ENCODE measurements at regions not wholly inside any gene's neighbourhood (a gene's known extent, or its start where the extent isn't known, plus 50 kb on each side); places are given as distances from the start of the nearest gene placed in this dataset.
"Not testable (repeated sequence)": the region's sequence is repeated elsewhere in the genome, so short reads cannot be mapped to it uniquely, and the experiment has no call there.

DNA sequence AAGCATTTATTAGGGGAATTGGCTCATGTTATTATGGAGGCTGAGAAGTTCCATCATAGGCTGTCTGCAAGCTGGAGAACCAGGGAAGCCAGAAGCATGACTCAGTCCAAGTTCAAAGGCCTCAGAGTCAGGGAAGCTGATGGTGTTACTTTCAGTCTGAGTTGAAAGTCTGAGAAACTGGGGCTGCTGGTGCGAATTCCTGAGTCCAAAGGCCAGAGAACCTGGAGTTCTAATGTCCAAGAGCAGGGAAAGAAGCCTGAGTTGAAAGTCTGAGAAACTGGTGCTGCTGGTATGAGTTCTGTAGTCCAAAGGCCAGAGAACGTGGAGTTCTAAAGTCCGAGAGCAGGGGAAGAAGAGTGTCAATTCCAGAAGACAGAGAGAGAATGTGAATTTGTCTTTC, 641.1 kb downstream of the ISL1 start:
- no peak for DNase-seq

DNA sequence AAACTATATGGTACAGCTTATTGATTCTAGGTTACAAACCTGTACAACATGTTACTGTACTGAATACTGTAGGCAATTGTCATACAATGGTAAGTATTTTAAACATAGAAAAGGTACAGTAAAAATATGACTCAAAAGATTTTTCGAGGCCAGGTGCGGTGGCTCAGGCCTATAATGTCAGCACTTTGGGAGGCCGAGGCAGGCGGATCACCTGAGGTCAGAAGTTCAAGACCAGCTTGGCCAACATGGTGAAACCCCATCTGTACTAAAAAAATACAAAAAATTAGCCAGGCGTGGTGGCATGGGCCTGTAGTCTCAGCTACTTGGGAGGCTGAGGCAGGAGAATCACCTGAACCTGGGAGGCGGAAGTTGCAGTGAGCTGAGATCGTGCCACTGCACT, 646.6 kb downstream of the ISL1 start:
- DNase-seq: not testable (repeated sequence)

DNA sequence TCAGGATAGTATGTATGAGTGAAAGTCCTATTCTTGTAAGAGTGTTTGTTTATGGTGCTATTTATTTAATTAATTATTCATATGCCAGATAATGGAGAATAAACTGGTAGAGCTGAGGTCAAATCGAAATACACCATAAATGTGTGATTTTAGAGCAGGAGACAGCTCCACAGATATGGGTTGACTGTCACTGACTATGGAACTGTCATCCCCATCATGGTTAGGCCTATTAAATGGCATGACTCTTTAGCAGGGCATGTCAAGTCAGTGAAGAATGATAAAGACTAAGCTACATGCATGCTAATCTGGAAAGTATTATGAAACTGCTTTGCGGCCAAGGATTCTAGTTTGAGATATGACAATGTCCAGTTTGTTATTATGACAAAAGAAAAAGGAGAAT, 658.6 kb downstream of the ISL1 start:
- no peak for DNase-seq

DNA sequence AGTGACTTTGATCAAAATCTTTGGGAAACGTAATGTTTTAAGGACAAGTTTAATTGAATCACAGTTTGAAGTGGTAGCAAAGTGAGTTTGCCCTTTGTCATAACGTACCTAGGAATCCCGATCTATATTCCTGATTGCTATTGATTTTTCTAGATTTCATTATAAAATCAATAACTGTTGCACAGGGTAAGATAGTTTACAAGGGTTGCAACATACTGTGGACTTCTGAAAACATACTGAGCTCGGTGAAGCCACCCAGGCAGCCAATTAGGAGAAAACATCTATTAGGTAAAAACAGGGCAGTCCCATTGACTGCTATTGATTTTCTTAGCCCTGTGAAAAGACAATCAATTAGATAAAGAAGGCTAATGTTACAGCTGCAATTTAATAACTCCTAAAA, 659.9 kb downstream of the ISL1 start:
- DNase-seq: no peak

DNA sequence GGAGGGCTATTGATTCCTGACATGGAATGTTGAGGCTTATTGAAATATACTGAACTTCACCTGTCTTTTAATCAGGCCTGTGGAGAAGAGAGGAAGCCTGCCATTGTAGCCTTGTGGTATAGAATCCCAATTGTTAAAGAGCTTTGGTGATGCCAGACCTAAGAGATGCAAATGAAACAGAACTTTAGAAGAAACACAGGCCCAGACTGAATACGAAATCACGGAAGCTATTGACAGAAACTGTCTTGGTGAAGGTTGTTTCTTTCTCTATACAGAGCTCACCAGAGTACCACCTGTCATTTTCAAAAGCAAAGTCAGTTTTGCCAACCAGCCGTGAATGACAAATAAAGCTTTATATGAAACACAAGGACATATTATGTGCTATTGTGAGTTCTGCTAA, 660.3 kb downstream of the ISL1 start:
- DNase-seq: no peak

DNA sequence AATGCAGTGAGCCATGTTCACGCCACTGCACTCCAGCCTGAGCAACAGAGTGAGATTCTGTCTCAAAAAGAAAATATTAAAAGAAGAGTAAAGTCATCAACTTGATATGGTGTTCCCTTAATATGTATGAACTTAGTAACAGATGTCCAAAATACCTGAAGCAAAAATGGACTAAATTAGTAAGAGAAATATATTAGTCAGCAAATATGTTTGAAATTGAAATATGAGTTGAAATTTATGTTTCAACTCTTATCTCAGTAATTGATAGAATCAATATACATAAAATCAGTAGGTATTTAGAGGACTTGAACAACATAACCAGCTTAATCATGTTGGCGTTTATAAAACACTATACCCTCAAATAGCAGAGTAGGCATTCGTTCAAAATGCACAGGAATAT, 668.5 kb downstream of the ISL1 start:
- DNase-seq: no peak

DNA sequence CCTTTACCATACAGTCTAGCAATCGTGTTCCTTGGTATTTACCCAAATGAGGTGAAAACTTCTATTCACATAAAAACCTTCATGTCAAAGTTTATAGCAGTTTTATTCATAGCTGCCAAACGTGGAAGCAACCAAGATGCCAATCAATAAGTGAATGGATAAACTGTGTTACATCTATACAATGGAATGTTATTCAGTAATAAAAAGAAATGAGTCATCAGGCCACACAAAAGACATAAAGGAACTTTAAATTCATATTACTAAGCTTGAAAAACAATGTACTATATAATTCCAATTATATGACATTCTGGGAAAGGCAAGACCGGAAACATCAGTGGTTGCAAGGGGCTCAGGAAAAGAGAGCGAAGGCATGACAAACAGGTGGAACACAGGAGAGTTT, 679.9 kb downstream of the ISL1 start:
- no peak for DNase-seq

DNA sequence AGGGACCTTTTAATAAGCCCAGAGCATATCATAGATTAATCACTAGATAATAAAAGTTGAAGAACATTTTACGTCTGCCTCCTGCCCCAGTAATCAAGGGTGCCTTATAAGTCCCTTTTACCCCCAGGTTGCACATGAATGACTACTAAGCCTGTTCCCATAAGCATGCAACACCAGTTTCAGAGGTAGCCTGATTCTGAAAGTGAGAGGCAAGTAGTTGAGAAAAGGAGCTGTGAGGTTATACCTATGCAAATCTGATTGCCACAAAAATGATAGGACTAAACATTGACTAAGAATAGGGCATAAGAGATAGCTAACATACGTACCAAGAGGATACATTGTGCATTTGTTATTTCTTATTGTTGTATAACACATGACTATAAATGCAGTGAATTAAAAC, 681.9 kb downstream of the ISL1 start:
- DNase-seq: no peak

DNA sequence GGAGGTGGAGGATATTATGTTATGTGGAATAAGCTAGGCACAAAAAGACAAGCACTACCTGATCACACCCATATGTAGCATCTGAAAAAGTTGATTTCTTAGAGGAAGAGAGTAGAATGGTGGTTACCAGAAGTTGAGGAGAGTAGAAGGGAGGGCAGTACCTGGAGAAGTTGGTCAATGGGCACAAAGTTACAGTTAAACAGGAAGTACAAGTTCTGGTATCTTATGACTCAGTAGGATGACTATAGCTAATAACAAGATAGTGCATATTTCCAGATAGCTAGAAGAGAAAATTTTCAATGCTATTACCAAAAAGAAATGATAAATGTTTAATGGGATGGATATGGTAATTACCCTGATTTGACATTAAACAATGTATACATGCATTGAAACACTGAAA, 686.7 kb downstream of the ISL1 start:
- no peak for DNase-seq

DNA sequence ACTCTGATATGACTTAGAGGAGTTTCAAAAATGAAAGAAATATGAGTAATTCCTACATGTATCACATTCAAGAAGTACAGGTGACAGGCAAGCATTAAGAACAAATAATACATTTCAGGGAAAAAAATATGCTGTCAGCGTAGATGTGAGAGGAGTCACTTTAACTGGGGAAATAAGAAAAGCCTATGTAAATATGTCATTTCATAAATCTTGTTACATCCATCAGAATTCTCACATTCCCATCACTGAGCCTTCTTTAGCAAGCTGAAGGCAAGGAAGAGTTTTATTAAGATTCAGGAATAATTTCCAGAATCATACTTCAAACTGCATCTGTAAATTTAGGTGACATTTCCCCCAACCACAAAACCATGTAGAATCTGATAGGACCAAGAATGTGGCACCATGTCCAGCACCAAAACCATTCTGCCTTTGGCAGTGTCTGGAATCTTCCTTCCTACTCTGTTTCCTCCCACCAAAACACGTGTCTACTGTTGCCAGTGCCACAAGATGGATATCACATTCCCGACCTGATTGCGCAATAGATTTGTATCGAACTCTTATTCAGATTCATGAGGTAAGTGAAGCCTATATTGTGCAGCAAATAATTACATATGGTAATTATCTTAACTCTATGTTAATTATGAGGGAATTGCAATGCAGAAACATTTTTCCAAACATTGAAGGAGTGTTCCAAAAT, 690.9 kb downstream of the ISL1 start:
- no peak for DNase-seq

DNA sequence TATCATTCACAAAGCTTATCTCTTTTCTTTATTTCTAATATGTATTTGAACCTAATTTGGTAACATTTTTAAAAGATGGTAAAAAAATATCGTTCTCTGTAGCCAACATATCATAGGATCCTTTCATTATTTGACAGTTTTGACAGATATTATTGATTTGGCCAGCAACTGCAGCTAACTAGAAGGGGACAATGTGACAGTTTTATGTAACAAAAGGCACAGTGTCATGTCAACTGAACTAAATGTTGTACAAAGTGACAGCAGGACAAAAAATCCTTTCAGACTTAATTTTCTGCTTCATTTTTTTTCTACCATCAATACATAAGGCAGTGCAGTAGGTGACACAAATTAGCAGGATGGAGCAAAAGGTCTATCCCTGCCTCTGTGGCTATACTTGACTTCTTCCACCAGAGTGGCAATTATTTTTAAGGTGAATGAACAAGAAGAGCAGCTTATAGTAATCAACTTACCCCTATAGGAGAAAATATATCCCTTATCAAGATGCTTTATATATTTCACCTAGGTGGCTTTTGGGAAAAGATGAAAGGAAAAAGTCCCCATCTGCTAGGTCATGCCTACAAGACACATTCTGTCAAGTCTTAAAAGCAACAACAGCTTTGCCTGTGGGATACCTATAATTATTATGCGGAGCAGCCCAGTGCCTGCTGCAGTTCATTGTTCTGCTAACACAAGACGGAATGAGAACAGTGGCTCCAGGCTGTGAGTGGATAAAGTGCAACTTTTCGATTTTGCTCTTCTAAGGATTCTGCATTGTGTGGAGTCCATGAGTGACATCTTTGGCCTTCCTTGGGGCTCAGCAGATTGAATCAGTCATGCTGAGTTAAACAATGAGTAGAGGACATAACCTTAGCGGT, 694.9 kb downstream of the ISL1 start:
- peak; percentile 67 for DNase-seq

DNA sequence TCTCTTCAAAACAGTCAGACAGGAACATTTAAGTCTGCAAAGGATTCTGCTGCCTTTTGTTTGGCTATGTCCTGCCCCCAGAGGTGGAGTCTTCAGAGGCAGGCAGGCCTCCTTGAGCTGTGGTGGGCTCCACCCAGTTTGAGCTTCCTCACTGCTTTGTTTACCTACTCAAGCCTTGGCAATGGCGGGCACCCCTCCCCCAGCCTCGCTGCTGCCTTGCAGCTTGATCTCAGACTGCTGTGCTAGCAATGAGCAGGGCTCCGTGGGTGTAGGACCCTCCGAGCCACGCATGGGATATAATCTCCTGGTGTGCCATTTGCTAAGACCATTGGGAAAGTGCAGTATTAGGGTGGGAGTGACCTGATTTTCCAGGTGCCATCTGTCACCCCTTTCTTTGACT, 685.4 kb upstream of the ITGA1 start:
- not testable (repeated sequence) for DNase-seq

DNA sequence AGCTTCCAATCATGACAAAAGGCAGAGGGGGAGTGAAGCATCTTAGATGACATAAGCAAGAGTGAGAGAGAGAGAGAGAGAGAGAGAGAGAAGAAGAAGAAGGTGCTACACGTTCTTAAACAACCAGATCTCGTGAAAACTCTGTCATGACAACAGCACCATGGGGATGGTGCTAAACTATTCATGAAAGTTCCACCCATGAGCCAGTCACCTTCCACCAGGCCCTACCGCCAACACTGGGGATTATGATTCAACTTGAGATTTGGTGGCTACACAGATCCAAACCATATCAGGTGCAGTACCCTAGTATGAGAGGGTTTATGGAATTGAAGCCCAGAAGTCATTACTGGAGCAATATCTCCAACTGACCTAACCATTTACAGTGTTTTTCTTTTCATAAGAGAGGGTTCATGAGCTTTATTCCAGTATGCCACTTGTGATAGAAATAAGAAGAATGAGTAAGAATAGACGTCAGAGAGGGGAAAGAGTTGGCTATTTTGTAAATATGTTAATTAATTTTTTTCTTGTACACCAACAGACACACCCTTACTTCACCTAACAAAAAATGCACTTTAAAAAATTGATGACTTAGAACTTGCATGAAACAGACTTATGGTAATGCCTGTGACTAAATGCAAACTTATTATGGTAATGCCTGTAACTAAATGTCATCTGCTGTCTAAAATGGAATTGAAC, 680.4 kb upstream of the ITGA1 start:
- no peak for DNase-seq

DNA sequence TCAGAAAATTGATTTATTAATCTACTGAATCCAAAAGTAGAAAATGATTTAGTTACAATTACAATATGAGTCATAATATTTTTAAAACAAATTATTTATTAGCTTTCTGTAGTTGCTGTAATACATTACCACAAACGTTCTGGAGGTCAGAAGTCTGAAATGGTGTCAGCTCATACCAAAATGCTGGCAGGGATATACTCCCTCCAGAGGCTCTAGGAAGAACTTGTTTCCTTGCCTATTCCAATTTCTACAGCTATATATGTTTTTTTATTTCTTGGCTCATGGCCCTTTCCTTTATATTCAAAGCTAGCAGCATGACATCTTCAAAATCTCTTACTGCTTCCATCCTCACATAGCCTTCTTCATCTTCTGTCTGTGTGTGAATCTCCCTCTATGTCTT, 667.9 kb upstream of the ITGA1 start:
- no peak for DNase-seq

DNA sequence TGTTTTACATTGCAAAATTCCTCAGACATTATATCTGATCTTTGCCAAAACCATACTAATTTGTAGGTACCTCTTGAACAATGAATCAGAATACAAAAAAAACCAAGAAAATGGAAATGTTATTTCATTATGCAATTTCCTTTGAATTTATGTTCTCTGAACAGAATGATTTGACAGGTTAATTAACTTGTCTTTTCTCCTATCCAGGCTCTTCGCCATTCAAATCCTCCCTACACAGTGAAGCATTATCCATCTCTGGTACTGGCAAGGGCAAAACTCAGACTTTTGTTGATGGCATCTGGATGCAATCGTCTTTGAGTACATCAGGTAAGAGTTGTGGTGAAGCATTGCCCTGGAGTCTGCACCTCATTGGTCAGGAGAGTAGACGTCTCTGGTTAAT, 655.7 kb upstream of the ITGA1 start:
- no peak for DNase-seq

DNA sequence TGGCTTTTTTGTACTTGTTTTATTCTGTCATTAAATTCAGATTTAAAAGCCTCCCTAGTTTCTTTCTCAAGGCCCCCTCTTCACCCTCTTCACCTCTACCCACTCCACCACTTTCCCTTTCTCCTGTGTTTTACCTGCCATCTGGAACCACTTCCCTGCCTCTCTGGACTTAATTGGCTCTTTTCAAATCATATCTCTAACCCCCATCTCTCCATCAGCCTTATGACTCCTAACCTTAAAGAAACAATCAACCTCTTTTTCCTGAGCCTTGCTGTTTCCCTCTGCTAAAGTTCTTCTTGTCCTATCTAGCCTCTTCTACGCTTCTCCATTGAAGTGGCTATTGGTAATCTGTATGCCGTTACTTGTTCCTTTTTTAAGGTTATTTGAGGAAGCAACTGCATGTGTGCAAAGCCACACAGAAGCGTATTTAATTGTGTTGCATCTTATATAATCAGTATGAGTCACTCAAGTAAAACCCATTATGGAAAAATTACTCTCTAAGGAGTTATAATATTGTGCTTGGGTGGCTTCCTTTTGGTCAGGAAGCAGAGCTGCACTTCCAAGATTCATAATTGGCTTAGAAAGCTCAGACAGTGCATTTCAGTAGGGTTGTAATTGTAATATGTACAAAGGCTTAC, 653.6 kb upstream of the ITGA1 start:
- no peak for DNase-seq

DNA sequence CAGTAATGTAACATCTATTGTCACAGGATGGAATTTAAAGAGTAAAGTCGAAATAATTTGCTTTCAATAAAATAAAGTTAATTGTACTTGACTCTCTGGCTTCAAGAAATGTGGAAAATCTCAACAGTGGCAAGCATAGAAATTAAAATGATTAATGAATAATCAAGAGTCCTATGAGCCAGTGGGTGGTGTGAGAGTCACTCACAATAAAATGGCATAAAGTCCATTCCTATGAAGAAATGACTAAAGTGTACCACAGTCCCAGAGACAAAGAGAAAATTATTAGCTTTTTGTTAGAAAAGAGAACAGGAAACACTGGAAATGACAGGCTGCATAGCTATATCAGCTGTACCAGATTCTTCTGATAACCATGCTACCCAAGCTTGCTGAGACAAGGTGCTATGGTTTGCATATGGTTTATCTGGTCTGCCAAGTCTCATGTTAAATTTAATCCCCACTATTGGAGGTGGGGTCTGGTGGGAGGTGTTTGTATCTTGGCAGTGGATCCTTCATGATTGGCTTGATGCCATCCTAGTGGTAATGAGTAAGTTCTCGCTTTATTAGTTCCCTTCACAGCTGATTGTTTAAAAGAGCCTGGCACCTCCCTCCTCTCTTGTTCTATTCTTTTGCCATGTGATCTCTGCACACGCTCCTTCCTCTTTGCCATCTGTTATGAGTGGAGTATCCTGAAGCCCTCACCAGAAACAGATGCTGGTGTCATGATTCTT, 647.7 kb upstream of the ITGA1 start:
- DNase-seq: peak; percentile 96

DNA sequence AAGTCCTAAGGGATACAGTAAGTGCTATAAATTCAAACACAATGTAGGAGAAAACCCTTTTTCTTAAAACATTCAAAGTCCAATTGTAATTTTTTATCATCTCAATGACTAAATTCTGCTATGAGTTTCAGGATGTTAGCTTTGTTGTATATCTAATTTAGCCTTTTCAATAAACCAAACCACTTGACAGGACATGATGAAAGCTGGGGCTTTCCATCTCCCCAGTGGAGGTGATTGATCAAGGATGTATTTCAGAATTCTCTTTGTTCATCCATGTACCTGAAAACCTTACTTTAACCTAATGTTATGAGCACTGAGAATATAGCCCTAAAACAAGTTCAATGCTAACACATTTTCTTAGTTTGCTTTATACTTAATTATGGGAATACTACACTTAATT, 639.0 kb upstream of the ITGA1 start:
- DNase-seq: no peak

DNA sequence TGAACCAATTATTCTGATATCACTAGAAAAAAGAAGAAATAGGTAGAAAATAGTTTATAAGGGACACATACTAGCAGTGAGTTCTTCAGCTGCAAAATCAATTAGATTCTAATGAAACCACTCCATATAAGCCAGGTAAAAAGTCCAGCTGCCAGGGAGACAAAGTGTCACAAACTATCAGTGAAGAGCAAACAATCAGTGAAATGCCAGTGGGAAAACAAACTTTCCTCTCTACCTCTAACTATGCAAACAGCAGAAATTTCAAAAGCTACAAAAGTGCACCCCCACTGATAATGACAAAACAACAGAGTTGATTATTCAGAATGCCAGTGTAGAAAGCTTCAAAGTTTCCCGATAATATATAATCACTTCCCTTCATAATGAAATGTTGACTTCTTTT, 637.2 kb upstream of the ITGA1 start:
- DNase-seq: no peak

DNA sequence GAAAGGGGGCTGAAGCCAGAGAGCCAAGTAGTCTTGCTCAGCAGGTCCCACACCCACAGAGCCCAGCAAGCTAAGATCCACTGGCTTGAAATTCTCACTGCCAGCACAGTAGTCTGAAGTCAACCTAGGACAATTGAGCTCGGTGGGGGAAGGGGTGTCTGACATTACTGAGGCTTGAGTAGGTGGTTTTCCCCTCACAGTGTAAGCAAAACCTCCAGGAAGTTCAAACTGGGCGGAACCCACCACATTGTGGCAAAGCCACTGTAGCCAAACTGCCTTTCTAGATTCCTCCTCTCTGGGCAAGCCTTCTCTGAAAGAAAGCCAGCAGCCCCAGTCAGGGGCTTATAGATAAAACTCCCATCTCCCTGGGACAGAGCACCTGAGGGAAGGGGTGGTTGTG, 630.9 kb upstream of the ITGA1 start:
- not testable (repeated sequence) for DNase-seq

DNA sequence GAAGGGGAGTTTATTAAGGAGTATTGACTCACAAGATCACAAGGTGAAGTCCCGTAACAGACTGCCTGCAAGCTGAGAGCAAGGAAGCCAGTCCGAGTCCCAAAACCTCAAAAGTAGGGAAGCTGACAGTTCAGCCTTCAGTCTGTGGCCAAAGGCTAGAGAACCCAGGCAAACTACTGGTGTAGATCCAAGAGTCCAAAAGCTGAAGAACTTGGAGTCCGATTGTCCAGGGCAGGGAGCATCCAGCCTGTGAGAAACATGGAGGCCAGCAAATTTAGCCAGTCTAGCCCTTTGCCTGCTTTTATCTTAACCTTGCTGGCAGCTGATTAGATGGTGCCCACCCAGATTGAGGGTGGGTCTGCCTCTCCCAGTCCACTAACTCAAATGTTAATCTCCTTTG, 621.9 kb upstream of the ITGA1 start:
- not testable (repeated sequence) for DNase-seq

DNA sequence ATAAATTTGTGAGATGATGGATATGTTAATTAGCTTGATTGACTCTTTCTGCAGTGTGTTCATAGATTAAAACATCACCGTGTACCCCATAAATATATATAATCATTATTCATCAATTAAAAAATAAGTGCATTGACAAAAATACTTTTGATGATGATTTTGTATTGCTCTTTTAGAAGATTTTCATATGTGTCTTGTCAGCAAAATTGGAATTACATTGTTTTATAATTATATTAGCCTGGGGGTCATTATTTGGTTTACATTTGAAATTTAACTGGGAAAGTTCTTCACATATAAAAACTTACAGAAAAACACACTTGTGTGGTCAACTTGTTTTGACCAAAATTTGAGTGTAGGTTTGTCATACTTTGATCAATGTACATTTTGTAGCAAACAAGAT, 614.6 kb upstream of the ITGA1 start:
- DNase-seq: no peak

DNA sequence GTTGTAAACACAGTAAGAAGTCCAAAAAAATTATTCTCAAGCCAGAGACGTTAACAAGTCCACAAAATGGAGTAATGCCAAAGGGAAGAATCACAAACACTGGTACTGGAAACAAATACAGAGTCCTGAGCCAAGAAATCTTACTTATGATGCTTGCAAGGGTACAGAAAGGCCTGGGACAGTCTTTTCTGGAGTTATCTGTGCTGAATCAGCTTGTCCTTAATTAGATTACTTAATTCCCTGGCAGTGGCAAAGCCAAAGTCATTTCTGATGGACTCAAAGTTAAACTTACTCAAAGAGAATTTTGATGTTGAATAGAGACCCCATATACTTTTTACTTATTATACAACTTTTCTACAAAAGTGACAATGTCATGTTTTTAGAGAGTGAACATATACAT, 610.5 kb upstream of the ITGA1 start:
- no peak for DNase-seq

All from NCI-H2081 treated with DMSO at 0.1 percent for 48 hours (cell line).